SK-N-SH treated with all-trans-retinoic acid at 6 μM for 48 hours (cell line): ENCODE measurements at regions not wholly inside any gene's neighbourhood (a gene's known extent, or its start where the extent isn't known, plus 50 kb on each side); places are given as distances from the start of the nearest gene placed in this dataset.

Experiments
- ARNTL ChIP-seq: fragments of 450-650 bp; formaldehyde crosslinking; IDR thresholded peaks from 2 replicates; pipeline ENCODE4 v1.5.0; 2020; ENCODE audit warnings: low read depth, mild to moderate bottlenecking, moderate library complexity, borderline replicate concordance
- CSDC2 ChIP-seq: fragments of 250-450 bp; sonication (Bioruptor Pico); IDR thresholded peaks from 2 replicates; pipeline ENCODE4 v1.5.0; 2020; ENCODE audit warnings: mild to moderate bottlenecking, moderate library complexity
- ESRRG ChIP-seq: fragments of 250-450 bp; sonication (Bioruptor Pico); IDR thresholded peaks from 2 replicates; pipeline ENCODE4 v1.6.1; 2021; ENCODE audit warnings: mild to moderate bottlenecking
- GLIS3 ChIP-seq: fragments of 250-450 bp; sonication (Bioruptor Pico); IDR thresholded peaks from 2 replicates; pipeline ENCODE4 v1.5.0; 2020; ENCODE audit warnings: mild to moderate bottlenecking, moderate library complexity
- OSR1 ChIP-seq: fragments of 250-450 bp; sonication (Bioruptor Pico); IDR thresholded peaks from 2 replicates; pipeline ENCODE4 v1.8.0; 2022; ENCODE audit warnings: moderate library complexity, mild to moderate bottlenecking, inconsistent platforms
- TCF4 ChIP-seq: fragments of 250-450 bp; sonication (Bioruptor Pico); IDR thresholded peaks from 2 replicates; pipeline ENCODE4 v1.8.0; 2021; ENCODE audit warnings: mild to moderate bottlenecking, moderate library complexity, borderline replicate concordance
- TOX ChIP-seq: fragments of 250-450 bp; sonication (Bioruptor Pico); IDR thresholded peaks from 2 replicates; pipeline ENCODE4 v1.8.0; 2021; ENCODE audit warnings: mild to moderate bottlenecking, moderate library complexity, borderline replicate concordance
- TSHZ2 ChIP-seq: fragments of 250-450 bp; sonication (Bioruptor Pico); IDR thresholded peaks from 2 replicates; pipeline ENCODE4 v1.5.0; 2020; ENCODE audit warnings: mild to moderate bottlenecking, moderate library complexity
- ZFP3 ChIP-seq: fragments of 250-450 bp; sonication (Bioruptor Pico); IDR thresholded peaks from 2 replicates; pipeline ENCODE4 v1.5.0; 2020; ENCODE audit warnings: mild to moderate bottlenecking, moderate library complexity
- ZNF70 ChIP-seq: fragments of 450-650 bp; formaldehyde crosslinking; IDR thresholded peaks from 2 replicates; pipeline ENCODE4 v1.5.0; 2020; ENCODE audit warnings: mild to moderate bottlenecking, moderate library complexity
- ZNF8 ChIP-seq: fragments of 450-650 bp; formaldehyde crosslinking; IDR thresholded peaks from 2 replicates; pipeline ENCODE4 v1.5.0; 2020; ENCODE audit warnings: mild to moderate bottlenecking, moderate library complexity

- no peak for TF ChIP-seq GLIS3 (CRISPR knock-in tag)
- TF ChIP-seq TSHZ2 (CRISPR knock-in tag), result no peak
- no peak for TF ChIP-seq ARNTL (CRISPR knock-in tag)
- TF ChIP-seq CSDC2 (CRISPR knock-in tag), result no peak
- TF ChIP-seq ZNF70 (CRISPR knock-in tag), result no peak
- TF ChIP-seq TOX (CRISPR knock-in tag), result no peak
- no peak for TF ChIP-seq ESRRG (CRISPR knock-in tag)
- TF ChIP-seq OSR1 (CRISPR knock-in tag), result no peak
- no peak for TF ChIP-seq ZFP3 (CRISPR knock-in tag)
- TF ChIP-seq TCF4 (CRISPR knock-in tag), result no peak
- no peak for TF ChIP-seq ZNF8 (CRISPR knock-in tag)
Measured at GRCh38 chr9:36764364-36765076, 191.8 kb downstream of the MELK start.
